Stimulated activated CD8-positive, alpha-beta memory T cell treated with anti-CD3 and anti-CD28 coated beads, Interleukin-12 subunit alpha, Interleukin-12 subunit beta, amount 100 ng/mL, for 24 hours (primary cell): ENCODE measurements at regions not wholly inside any gene's neighbourhood (a gene's known extent, or its start where the extent isn't known, plus 50 kb on each side); places are given as distances from the start of the nearest gene placed in this dataset.
"Not testable (repeated sequence)": the region's sequence is repeated elsewhere in the genome, so short reads cannot be mapped to it uniquely, and the experiment has no call there.

ENCODE experiments used
- DNase-seq: peaks from one replicate; pipeline ENCODE4 v3.0.0-alpha.2; 2020; ENCODE audit errors: extremely low read depth

DNA sequence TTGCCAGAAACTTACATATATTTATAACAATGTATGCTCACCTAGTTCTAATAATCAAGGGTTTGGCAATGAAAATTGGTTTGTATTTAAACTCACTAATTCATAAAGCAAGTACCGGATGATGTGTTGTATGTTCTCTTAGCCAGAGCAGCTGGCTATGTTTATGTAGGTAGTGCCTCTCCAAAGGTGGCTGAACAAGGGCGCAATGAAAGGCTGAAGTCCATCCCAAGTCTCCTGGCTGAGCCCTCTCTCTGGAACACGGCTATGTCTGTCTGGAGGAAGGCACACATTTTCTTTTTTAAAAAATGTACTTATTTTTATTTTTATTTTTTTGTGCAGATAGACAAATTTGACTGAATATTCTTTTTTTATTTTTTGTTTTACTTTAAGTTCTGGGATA lies 141.2 kb upstream of the DAB2 start:
- no peak for DNase-seq

DNA sequence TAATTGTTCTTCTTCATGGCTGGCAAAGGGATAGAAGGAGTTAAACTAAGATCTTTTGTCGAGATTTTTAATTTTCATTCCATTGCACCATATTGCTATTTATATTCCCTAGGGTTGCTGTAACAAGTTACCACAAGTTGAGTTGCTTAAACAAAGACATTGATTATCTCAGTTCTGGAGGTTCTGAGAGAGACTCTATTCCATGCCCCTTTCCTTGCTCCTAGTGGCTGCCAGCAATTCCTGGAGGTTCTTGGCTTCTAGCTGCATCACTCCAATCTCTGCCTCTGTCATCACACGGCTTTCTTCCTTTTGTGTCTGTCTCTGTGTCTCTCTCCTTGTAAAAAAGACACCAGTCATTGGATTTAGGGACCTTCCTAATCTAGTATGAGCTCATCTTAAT lies 136.6 kb upstream of the DAB2 start:
- DNase-seq, result no peak

- no peak for DNase-seq
These were observed 135.9 kb upstream of the DAB2 start for GRCh38 chr5:39560726-39561125.

DNA sequence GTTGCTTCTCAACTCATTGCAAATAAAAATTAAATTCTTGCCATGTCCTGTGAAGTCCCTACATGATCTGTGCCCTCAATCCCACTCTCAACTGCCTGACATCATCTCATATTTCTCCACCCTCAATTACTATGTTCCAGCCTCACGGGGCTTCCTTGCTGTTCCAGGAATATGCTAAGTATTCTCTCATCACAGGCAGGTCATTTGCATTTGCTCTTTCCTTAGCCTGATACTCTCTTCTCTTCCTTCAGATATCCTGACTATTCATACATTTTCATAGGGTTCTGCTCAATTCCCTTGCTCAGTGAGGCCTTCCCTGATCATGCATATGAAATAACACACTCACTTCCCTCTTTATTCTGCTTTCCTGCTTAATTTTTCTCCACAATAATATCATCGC lies 135.1 kb upstream of the DAB2 start:
- no peak for DNase-seq

DNA sequence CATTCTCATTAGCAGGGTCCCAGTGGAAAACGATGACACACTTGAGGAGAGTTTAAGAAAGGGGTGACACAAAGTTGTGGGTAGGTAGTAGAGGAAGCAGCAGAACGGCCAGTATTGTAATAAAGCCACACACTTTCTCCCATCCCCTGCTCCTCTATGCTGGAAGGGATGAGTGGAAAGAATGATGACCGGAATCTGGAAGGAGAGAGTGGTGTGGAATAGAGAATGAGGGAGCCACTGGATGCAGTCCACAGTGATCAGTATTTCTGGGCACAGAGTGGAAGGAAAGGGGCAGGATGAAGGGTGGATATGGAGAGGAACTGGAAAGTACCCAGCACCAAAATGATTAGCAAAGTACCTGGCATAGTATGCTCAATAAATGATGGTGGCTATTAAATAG lies 133.8 kb upstream of the DAB2 start:
- no peak for DNase-seq

- no peak for DNase-seq
These were observed 131.0 kb upstream of the DAB2 start for GRCh38 chr5:39555788-39556187.

- DNase-seq, result no peak
These were observed 122.9 kb upstream of the DAB2 start for GRCh38 chr5:39547553-39548154.

DNA sequence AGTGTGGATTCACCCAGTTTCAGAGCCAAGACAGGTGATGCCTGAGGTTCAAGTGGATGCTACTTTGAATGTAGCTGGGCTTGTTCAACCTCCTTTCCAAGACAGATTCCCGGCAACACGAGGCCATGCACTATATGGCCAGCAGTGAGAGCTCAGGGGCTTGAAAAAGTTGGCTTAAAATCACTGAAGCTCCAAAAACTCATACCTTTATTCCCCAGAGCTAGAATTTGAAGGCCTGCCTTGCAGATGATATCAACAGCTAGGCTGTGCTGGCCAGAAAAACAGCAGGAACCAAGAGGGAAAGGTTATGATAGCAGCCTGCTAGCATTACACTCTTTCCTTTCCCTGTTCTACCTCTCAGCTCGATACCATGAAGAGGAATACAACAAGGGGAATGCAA lies 120.2 kb upstream of the DAB2 start:
- no peak for DNase-seq

DNA sequence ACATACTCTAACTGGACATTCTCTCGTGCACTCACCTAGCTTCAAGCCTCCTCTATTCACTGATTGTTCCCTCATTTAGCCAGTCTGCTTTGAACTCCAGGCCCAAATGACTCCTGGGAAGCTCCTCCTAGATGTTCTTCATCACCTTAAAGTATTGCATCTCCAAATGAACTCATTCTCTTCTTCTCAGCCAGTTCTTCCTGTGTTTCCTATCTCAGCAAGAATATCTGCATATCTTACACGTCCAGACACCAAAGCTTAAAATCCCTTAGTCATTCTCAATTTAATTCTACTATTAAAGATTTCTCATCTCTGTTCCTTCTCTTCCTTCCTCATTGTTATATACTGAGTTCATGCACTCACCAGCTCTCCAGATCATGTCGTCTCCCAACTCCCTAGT lies 118.6 kb upstream of the DAB2 start:
- no peak for DNase-seq

GRCh38 chr5:39542511-39543285 lies 117.9 kb upstream of the DAB2 start:
- DNase-seq, result no peak

DNA sequence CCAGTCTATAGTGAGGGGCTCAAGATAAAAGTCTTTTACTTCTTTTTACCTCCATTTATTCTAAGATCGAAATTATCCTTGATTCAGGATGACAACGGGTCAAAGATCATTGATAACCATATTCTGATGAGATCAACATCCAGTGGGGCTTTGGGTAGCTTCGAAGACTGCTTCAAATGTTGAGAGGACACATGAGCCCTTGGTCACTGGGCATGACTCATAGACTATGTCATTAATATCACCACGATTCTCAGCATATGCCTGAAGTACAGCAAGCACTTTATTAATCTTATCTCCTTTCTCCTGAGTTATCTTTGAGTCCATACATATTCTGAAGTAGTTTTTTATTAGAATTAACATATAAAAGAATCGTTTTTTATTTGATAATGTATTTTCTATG lies 117.1 kb upstream of the DAB2 start:
- no peak for DNase-seq

DNA sequence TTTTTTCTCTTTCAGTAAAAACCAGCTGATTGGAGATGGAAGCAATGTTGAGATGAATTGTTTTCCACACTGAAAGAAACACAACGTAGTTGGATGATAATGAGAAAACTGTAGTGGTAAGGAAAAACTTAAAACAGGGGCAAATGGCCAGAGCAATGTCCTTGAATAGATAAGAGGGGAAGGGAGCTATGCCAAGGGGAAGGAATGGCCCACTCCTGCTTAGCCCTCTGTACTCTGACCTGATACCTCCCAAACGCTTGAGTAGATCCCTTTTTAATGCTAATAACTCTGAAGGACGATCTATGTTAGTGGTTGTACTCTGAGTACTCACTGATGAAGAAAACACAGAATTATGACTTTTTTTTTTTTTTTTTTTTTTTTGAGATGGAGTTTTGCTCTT lies 114.7 kb upstream of the DAB2 start:
- no peak for DNase-seq

DNA sequence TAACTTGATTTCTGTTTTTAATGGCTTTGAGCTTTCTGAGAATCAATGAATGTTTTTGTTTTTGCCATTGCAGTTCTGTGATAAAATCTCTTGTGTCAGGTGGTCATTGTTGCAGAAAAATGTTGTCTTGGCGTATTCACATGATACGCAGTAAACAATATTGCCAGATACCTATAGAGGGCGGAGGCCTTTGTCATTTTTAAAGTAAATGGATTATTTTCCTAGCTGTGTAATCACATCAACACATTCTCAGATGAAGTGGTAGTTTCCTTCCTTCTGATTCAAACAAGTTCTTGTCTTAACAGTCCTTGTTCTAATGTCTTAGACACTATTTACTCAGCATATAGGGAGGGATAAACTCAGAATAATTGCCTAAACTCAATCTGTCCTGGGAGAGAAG lies 109.9 kb upstream of the DAB2 start:
- DNase-seq, result no peak

GRCh38 chr5:39533749-39534148 lies 109.0 kb upstream of the DAB2 start:
- DNase-seq, result no peak

DNA sequence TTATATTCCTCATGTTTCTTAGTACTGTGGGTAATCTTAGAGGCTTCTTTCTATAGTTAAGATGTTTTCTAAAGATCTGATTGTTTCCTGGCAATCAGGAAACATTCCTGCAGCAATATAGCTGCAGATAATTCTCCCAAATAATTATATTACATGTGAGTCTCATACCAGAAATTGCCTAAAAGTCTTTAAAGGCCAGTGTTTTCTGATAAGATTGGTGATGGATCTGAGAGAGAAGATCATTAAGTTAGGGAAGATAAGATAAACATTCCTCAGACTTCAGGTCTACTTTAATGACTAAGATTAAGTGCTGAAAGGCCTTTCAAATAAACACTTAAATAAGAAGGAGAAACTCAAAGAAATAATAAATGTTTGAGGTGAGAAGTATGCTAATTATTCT lies 107.7 kb upstream of the DAB2 start:
- DNase-seq, result no peak

DNA sequence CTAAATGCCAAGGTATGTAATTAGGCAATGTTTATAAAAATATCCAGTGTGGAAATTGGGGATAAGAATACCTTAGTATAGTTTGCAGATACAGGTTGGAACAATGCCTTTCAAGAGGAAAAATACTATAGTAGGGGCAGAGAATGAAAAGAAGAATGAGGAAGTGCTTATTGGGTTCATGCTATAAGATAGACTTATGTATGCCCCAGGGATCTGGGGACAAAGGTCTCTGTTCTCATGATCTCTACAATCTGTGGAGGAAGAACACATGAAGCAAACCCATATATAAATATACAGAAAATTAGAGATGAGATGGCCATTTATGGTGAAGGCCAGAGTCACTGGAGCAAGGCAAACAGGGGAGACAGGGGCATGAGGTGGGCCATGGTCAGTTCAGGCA lies 106.5 kb upstream of the DAB2 start:
- no peak for DNase-seq

- no peak for DNase-seq
These were observed 102.2 kb upstream of the DAB2 start for GRCh38 chr5:39526914-39527477.

- DNase-seq, result not testable (repeated sequence)
These were observed 101.0 kb upstream of the DAB2 start for GRCh38 chr5:39525781-39526180.

GRCh38 chr5:39525271-39525670 lies 100.5 kb upstream of the DAB2 start:
- DNase-seq, result no peak

DNA sequence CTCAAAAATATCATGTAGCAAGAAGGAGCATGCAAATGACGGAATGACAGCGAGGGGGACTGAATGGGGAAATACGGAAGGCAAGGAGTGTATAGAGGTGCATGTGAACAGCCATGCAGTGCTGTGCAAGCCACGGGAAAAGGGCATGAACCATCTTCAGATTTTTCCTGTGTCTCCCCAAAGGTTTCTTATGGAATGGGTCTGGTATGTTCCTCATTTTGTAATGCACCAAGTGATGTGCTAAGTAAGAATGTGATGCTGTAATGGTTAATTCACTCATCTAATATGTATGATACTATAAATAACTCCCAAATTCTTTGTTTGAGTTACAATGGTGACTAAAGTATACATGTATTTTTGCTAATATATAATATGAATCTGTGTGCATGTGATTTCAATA lies 99.0 kb upstream of the DAB2 start:
- no peak for DNase-seq

DNA sequence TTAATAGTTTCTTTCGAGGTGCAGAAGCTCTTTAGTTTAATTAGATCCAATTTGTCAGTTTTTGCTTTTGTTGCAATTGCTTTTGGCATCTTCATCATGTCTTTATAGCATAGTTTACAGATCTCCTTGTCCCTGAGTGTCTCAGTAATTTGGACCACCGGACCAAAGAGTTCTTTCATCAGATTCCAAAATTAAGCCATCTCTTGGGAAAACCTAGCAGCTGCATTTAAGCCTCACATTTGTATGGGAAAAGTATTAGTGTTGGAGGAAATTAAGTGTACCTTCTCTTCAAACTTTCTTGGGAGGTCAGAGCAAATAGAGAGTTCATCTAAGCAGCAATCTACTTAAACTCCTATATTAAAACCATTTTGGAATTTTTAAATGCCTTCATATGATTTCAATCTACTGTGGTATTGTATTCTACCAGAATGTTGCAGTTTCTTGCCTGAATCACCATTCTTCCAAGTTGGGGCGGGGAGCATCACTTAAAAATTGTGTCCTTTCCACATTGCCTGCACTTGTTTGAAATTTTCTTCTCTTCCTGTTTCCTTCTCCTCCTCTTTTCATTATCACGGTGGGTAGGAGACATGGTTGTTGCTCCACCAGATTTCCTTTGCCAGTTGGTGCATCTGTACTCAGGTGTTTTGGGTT lies 97.3 kb upstream of the DAB2 start:
- no peak for DNase-seq

DNA sequence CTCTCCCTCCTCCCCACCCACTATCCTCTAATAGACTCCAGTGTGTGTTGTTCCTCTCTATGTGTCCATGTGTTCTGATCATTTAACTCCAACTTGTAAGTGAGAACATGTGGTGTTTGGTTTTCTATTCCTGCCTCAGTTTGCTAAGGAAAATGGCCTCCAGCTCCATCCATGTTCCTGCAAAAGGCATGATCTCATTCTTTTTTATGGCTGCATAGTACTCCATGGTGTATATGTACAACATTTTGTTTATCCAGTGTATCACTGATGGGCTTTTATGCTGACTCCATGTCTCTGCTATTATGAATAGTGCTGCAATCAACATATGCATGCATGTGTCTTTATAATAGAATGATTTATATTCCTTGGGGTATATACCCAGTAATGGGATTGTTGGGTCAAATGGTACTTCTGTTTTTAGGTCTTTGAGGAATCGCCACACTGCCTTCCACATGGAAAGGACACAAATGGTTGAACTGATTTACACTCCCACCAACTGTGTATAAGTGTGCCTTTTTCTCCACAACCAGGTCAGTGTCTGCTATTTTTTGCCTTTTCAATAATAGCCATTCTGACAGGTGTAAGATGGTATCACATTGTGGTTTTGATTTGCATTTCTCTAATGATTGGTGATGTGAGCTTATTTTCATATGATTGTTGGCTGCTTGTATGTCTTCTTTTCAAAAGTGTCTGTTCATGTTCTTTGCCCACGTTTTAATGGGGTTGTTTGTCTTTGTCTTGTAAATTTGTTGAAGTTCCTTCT lies 96.5 kb upstream of the DAB2 start:
- DNase-seq, result no peak
